HG02852 (cell line): ENCODE measurements at regions not wholly inside any gene's neighbourhood (a gene's known extent, or its start where the extent isn't known, plus 50 kb on each side); places are given as distances from the start of the nearest gene placed in this dataset.
"Not testable (repeated sequence)": the region's sequence is repeated elsewhere in the genome, so short reads cannot be mapped to it uniquely, and the experiment has no call there.

Experiments used
- ATAC-seq: cut with Tn5 transposase; IDR thresholded peaks from one replicate; pipeline ENCODE4 v1.9.1; 2021; ENCODE audit warnings: mild to moderate bottlenecking, moderate library complexity; ENCODE audit not compliant: unreplicated experiment

DNA sequence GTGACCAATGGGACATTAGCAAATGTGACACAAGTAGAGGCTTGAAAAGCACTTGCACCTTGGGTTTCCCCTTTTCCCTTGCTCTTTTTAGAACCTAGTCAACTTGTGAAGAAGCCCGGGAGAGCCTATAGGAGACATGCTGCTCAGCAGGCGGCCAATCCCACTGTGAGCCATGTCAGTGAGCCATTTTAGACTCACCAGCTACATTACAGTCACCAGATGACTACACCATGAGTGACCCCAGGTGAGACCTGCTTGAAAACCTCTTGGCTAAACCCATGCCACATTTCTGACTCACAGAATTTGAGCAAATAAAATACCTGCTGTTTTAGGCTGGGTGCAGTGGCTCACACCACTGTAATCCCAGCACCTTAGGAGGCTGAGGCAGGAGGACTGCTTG lies 317.5 kb downstream of the KLF12 start:
- ATAC-seq = no peak

DNA sequence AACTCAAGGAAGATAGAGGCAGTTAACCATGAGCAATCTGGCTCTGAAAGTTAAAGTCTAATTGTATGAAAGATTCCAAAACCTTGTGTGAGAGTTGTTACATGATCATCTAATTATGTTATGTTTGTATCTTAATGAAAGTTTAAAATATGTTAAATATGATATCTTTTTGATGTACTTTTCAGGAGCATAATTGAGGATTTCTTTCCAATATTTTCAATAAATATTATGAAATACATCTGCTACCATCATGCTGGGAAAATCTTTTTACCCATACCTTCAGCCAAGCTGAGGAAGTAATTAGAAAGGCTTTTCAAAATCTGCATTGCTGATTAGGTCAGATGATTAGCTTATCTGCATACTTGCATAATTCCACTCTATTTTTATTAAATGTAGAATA lies 318.4 kb downstream of the KLF12 start:
- ATAC-seq = no peak

DNA sequence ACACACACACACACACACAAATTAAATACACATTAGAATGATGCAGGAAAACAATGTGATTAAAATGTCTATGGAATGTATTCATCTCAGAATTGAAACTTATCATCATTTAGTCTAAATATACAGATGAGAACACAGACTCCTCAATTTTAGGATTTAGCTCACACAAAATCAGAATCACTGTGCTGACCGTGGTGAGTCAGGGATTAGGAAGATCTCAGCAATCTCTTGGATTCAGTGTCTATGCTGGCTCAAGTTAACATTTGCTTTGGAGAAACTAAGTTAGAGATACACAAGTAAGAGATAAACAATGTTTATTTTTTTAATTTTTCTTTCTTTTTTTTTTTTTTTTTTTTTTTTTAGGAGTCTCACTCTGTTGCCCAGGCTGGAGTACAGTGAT lies 323.6 kb downstream of the KLF12 start:
- no peak for ATAC-seq

- ATAC-seq = no peak
Measured at GRCh38 chr13:73809561-73809960, 324.6 kb downstream of the KLF12 start.

GRCh38 chr13:73808318-73808717 lies 325.9 kb downstream of the KLF12 start:
- ATAC-seq = no peak

- not testable (repeated sequence) for ATAC-seq
Measured at GRCh38 chr13:73805326-73805958, 328.8 kb downstream of the KLF12 start.

GRCh38 chr13:73803997-73804396 lies 330.2 kb downstream of the KLF12 start:
- no peak for ATAC-seq

- no peak for ATAC-seq
Measured at GRCh38 chr13:73800011-73800410, 334.2 kb downstream of the KLF12 start.

- no peak for ATAC-seq
Measured at GRCh38 chr13:73794755-73795154, 339.4 kb downstream of the KLF12 start.

DNA sequence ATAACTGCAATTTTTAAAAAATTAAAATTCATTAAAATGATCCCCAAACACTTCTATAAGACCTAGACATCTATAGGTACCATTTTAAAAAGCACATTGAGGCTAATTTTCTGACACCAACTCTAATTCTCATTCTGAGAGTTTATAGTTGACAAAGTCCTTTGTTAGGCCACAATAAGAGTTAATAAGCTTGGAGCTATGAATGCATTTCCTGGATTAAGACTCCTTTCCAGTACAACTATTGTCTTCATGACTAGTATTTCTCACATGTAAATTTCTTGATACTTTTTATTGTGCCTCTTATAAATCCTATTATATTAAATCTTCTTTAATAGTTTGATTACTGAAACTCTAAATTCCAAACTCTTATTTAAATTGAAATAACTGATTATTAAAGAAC lies 340.8 kb downstream of the KLF12 start:
- ATAC-seq = no peak

DNA sequence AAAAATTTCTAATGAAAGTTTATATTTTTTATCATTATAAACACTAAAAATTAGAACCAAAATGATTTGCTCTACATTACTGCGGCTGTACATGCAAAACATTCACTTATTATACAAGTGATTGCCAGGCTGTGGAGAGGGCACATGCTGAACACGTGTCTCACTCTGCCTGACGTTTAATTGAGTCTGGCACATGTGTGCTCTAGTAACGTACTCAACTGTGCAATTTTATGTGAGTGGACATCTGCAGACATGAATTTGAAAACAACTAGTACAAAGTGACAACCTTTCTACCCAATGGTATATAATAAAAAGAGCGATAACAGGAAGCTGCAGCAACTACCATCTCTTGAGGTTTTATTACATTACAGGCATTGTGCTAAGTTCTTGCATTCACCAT lies 341.4 kb downstream of the KLF12 start:
- ATAC-seq = no peak

- ATAC-seq = no peak
Measured at GRCh38 chr13:73782450-73783449, 351.5 kb downstream of the KLF12 start.

GRCh38 chr13:73781384-73781783 lies 352.8 kb downstream of the KLF12 start:
- ATAC-seq = no peak

- no peak for ATAC-seq
Measured at GRCh38 chr13:73779881-73780280, 354.3 kb downstream of the KLF12 start.

- ATAC-seq = no peak
Measured at GRCh38 chr13:73778242-73778864, 355.9 kb downstream of the KLF12 start.

GRCh38 chr13:73777134-73777533 lies 357.1 kb downstream of the KLF12 start:
- ATAC-seq = no peak

GRCh38 chr13:73776151-73776785 lies 357.9 kb downstream of the KLF12 start:
- no peak for ATAC-seq

DNA sequence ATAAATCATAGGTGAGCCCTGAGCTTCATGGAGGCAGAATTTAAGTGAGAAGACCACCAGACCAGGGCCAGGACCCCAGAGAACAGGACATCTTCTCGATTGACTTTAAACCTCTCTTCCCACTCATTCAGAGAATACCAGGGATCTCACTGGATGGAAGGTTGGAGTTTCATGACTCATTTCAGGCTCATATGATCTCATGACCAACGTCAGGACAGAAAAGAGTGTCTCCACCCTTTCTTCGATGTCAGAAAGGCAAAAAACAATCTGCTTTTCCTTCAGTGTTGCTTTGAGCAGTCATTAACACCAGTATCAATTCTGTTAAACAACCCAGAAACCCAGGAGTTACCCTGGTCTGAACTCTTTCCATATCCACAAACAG lies 361.0 kb downstream of the KLF12 start:
- ATAC-seq = no peak

GRCh38 chr13:73772449-73773167 lies 361.6 kb downstream of the KLF12 start:
- ATAC-seq = no peak

DNA sequence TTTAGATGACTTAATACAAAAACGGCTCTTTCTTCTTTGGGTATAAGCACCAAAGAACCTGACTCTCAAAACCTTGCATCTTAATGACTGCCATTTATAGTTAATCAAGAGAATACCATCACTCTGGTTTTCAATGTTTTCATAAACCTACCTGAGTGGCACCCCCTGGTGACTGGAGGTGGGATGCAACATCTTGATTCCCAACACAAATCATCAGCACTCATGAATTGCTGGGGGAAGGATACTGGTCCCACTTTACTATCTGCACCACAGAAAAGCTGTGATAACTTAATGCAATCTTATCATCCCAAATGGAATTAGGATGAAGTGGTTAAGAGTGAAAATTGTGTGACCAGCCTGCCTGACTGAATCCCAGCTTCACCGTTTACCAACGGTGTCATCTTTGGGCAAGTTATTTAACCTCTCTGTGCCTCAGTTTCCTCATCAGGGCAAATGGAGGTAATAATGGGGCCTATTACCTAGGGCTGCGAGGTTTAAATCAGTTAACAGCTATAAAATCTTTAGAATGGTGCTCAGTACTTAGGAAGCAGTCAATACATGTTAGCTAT lies 366.4 kb downstream of the KLF12 start:
- ATAC-seq = peak; percentile 24
